ENCODE measurements at regions not wholly inside any gene's neighbourhood (a gene's known extent, or its start where the extent isn't known, plus 50 kb on each side); places are given as distances from the start of the nearest gene placed in this dataset.
"Not testable (repeated sequence)": the region's sequence is repeated elsewhere in the genome, so short reads cannot be mapped to it uniquely, and the experiment has no call there.

DNA sequence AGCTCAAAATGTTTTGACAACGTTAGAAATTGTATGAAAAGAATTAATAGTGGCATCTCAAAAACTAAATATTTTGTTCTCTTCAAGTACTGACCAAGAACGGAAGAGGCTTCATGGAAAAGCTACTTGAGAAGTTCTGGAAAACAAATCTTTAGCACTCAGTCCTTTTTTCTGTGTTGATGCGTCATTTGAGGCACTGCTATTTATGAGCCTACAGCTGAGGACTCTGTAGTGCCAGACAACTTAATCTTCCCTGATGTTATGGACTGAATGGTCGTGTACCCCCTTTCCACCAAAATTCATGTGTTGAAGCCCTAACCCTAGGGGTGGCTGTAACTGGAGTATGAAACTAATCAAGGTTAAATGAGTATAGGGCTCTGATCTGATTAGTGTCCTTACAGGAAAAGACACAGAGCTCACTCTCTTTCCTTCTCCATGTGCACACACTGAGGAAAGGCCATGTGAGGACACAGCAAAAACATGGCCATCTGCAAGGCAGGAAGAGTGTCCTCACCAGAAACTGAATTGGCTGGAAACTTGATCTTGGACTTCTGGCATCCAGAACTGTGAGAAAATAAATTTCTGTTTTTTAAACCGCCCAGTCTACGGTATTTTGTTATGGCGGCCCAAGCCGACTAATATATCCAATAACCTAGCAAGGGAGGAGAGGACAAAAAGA lies 337.0 kb upstream of the CLEC14A start:
- no peak for DNase-seq (ENCODE audit: low read depth in 2 of 2)

DNA sequence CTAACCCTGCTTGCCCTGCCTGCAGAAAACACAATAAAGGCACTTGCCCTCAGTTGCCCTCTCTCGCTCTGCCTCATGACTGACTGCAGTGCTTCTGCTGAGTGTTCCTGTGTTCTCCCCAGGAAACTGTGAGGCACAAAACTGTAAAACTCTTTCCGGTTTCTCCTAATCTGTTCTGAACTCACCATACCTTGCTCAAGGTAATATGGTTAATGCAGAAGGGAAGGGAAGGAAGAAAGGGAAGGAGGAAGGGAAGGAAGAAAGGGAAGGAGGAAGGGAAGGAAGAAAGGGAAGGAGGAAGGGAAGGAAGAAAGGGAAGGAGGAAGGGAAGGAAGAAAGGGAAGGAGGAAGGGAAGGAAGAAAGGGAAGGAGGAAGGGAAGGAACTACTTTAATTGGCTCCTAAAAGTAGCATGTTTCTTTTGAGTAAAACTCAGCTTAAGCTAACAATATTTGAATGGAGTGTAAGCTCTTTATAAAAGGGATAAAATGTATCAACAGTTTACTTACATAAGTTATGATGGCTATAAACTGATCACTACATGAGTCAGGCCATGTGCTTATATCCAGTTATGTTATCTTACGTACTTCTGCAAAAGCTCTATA lies 334.0 kb upstream of the CLEC14A start:
- no peak for DNase-seq (ENCODE audit: low read depth in 2 of 2)

DNA sequence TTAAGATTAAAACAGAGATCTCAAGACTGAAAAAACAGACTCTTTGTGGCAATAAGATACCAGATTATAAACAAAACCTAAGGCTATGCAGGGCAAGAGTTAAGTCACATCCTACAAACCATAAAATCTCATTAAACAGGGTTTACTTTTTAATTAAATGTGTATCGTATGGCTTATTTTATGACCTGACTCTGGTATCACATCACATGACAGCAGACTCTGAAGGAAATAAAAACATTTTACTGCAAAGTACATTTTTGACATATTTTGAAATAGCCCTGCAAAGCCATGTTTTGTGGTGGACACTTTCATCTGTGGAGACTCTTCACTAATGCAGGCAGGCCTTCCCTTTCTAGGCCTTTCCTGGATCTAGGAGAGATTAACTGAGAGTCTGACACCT lies 327.6 kb upstream of the CLEC14A start:
- no peak for DNase-seq (ENCODE audit: low read depth in 2 of 2)

DNA sequence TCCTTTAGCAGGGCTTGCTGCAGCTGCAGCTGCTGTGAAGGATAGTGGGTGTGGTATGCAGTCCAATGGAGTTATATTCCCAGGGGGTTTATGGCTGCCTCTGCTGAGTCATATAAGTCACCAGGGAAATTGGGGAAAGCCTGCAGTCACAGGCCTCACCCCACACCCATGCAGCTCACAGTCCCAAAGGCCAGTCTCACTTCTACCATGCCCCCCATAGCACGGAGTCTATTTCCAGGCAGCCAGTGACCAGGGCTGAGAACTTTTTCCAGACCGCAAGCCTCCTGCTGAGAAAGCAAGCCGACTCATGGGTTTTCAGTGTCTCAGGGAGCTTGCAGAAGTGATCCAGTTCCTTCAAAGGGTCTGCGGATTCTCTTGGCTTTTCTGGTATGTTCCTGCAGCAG lies 322.4 kb upstream of the CLEC14A start:
- DNase-seq (ENCODE audit: low read depth in 2 of 2): no peak

DNA sequence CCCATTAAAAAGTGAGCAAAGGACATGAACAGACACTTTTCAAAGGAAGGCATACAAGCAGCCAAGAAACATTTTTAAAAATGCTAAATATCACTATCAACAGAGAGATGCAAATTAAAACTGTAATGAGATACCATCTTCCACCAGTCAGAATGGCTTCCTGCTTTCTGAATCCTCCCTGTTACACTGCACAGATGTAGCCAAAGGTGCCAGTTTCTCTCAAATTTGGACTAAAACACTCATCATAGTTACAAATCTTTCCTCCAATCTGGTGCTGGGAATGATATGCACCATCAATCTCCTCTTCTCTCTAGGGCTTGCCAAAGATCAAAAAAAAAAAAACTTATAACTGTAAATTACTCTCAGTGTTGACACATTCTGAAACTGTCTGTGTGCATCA lies 311.8 kb upstream of the CLEC14A start:
- no peak for DNase-seq (ENCODE audit: low read depth in 2 of 2)

DNA sequence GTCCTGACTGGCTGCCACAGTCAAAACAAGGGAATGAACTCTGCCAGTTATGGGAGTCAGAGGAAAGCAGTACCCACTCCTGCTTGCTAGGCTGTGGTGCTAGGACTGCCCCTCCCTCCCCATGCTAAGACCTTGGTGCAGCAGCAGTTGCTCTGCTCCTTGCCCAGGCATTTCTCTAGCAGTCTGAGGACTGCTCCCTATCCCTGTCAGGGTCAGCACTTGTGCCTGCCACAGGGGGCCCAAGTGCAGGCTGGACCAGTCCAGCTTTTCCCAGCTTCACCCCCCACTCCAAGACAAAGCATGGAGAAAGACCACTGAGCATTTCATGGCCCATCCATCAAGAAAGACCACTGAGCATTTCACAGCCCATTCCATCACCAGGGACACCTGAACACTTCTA lies 305.8 kb upstream of the CLEC14A start:
- no peak for DNase-seq (ENCODE audit: low read depth in 2 of 2)

DNA sequence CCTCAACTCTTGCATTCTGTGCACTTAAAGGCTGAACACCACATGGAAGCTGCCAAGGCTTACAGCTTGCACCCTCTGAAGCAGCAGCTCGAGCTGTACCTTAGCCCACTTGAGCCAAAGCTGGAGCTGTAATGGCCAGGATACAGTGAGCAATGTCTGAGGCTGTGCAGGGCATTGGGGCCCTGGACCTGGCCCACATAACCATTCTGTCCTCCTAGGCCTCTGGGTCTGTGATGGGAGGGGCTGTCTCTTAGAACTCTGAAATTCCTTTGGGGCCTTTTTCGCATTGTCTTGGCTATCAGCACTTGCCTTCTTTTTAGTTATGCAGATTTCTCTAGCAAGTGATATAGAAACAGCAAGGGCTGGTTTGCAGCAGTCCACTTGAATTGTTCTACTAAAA lies 303.8 kb upstream of the CLEC14A start:
- no peak for DNase-seq (ENCODE audit: low read depth in 2 of 2)

DNA sequence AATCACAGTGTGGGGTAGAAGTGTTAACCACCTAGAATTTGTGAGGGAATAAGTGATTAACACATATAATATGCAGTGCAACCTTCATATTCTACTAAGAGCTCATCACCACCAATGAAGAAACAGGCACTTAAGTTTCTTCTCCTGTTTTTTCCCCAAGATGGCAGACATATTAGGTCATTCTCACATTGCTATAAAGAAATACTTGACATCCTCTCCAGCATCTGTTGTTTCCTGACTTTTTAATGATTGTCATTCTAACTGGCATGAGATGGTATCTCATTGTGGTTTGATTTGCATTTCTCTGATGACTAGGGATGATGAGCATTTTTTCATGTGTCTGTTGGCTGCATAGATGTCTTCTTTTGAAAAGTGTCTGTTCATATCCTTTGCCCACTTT lies 301.5 kb upstream of the CLEC14A start:
- DNase-seq (ENCODE audit: low read depth in 2 of 2): not testable (repeated sequence)

DNA sequence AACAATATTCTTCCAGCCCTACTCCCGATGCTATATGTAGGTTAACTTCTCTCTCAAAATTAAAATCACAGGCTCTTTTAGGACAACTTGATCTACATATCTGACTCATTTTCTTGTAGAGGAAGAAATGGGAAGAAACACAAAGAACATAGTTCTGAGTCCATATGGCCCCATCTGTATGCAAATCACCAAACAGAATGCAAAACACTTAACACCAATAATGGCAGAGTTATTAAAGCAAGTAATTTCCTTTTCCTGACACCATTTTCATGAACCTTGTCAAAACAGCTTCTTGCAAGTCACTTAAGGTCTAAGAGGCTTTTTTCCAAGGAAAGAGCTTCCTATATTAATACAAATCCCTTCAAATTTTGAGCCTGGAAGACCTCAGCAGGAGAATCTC lies 300.4 kb upstream of the CLEC14A start:
- DNase-seq (ENCODE audit: low read depth in 2 of 2): no peak

DNA sequence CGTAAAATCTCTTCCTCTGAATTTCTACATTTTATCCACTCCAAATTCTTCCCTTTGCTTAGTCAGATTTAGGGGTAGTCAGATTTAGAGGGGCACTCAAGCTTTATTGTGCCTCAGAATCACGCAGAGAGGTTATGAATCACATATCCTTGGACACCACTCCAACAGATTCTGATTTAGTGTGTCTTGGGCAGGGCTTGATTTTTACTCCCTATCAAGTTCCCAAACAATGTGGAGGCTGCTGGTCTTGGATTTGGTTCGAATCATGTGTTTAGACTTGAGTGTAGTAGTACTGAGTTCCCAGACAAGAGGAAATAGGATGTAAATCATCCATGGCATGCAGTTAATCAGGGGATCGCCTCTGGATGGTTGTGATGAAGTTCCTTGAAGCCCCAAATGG lies 298.1 kb upstream of the CLEC14A start:
- no peak for DNase-seq (ENCODE audit: low read depth in 2 of 2)

DNA sequence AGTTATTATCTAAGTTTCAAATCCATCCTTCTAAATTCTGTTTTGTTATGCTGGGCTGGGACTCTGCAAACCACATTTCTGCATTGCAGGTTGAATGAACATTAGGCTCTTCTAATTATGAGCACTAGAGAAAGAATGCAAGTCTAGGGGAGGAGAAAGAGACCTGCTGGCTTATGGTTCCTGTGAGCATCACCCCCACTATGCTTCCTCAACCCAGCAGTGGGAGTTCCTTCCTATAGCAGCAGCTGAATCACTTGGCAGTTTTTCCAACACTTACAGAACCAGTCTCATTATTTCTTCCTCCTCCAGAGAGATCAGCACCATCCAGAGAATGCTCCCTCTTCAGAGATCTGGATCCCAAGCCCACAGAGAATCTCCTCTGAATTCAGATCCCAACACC lies 297.7 kb upstream of the CLEC14A start:
- DNase-seq (ENCODE audit: low read depth in 2 of 2): peak in 1 of 2 donors; percentile 53

DNA sequence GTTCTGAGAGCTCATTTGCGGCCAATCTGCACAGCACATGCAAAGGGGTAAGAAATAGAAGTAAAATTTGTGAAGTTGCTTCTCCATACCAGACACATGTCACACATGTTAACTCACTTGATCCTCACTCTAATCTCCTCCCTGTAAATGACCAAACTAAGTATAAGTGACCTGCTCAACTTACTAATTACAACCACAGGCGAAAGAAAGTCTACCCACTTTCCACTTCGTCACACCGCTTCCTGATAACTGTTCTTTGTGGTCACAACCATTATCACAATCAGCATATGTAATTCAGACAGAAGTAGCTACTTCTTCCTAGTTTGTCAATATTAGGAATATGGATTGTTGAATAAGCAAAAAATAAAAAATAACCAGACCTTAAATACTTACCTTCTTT lies 293.7 kb upstream of the CLEC14A start:
- DNase-seq (ENCODE audit: low read depth in 2 of 2): no peak

DNA sequence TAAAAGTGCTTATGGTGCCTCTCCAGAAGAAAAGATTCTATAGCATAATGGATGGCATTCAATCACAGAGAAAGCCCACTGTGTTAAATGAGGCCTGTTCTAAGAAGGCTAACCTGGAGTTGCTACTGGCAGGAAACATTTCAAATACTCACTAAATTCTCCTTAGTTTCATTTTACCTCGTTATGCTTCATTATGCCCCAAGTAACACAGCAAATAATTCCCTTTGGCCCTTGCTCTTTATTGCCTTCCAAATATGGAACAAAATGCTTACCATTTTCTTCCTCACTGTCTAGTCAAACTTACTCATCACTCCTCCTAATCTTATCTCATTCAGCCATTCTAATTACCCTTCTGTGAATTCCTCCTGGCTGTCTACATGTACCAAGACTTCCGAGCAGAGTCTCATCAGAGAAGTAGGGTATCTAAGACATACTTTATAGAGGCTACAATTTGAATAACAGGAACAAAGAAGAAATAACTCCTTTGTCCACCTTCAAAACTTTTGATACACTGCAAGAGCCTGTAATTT lies 292.1 kb upstream of the CLEC14A start:
- no peak for DNase-seq (ENCODE audit: low read depth in 2 of 2)

DNA sequence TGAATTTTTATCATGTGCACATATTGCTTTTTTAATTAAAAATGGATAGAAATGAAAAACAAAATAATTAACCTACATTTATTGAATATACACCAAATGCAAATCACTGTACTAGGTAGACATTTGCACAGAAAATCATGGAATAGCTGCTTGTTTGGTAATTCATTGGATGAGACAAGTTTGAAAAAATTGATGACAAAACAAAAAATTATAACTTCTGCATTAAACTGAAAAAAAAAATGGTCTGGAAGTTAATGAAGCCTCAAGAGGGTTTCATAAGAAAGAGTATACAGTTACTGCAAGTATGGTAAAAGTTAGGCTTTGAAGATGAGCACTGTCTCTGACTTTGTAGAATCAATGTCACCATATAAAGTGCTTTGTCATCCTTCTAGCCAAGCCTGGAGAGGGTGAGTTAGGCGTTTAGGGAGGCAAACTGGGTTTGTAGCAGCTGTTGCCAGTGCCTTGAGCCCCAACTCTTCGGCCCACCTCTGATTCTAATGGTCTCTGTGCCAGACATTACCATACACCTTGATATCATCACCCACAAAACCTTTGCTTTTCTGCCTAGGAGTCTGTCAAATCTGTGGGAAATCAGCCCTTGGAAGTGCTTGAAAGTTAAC lies 291.1 kb upstream of the CLEC14A start:
- no peak for DNase-seq (ENCODE audit: low read depth in 2 of 2)

DNA sequence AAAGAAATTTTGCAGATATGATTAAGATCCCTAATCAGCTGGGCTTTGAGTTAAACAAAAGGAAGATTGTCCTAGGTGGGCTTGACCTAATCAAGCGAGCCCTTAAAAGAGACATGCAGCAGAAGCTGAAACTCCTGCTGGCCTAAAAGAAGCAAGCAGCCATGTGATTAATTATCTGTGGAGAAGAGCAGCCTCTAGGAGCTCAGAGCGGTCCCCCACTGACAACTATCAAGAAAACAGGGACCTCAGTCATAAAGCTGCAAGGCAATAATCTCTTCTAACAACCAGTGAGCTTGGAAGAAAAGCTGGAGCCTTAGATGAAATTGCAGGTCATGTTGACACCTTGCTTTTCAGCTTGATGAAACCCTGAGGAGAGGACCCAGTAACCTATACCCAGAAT lies 288.9 kb upstream of the CLEC14A start:
- DNase-seq (ENCODE audit: low read depth in 2 of 2): no peak

DNA sequence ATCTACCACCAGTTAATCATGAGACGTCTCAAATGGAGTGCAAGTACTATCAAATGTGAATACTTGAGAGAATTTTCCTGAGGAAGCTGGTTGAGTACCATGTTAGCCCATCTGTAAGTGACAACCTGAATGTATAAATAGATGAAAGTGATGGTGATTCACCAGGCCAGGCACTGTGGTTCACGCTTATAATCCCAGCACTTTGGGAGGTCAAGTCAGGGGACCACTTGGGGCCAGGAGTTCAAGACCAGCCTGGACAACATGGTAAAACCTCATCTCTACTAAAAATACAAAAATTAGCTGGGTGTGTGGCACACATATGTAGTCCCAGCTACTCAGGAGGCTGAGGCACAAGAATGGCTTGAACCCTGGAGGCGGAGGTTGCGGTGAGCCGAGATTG lies 288.0 kb upstream of the CLEC14A start:
- not testable (repeated sequence) for DNase-seq (ENCODE audit: low read depth in 2 of 2)

DNA sequence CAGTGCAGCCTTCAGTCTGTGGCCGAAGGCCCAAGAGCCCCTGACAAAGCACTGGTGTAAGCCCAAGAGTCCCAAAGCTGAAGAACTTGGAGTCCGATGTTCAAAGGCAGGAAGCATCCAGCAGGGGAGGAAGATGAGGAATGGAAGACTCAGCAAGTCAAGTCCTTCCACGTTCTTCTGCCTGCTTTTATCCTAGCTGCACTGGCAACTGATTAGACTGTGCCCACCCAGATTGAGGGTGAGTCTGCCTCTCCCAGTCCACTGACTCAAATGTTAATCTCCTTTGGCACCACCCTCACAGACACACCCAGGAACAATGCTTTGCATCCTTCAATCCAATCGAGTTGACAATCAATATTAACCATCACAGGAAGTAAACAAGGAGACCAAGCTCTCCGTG lies 282.2 kb upstream of the CLEC14A start:
- DNase-seq (ENCODE audit: low read depth in 2 of 2): not testable (repeated sequence)

DNA sequence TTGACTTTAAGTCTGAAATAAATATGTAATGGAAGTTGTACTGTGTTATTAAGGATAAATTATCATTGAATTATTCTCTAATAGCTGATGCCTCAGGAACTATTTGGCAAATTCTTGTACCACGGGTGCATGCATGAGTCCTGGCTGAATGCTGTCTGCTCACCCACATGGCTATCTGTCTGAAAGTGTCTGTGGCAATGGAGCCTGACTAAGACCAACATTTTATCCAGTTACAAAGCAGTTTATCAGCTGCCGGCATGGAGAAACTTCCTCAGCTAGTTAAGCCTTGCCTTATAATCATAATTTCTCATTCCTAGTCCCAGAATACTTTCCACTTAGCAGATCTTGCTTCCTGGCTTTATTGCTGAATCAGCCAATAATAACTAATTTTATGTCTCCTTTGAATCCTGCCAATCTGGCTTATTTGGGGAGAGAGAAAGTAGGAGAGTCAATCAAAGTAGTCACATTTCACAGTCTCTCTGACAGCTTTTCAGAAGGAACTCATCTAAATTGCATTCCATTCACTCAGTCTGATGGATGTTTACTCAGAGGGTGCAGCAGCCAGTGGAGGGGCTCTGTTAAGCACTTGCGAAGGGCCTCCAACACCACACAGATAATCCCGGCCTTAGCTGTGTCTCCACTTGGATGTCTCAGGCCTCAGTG lies 280.6 kb upstream of the CLEC14A start:
- DNase-seq (ENCODE audit: low read depth in 2 of 2): no peak

DNA sequence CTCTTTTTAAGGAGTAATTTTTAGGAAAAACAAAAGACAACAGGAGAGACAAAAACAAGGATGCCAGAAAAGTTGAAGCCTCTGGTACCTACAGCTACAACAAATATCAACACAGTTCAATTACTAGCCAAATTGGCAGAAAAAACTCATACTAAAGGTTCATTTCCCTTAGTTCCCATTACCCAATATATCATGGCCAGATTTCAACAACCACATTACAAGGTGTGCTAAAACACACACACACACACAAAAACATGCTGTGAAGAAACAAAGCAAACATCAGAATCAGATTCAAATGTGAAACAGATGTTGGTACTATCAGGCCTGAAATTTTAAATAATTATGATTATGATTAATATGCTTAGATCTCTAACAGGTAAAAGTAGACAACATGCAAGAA lies 272.7 kb upstream of the CLEC14A start:
- no peak for DNase-seq (ENCODE audit: low read depth in 2 of 2)

DNA sequence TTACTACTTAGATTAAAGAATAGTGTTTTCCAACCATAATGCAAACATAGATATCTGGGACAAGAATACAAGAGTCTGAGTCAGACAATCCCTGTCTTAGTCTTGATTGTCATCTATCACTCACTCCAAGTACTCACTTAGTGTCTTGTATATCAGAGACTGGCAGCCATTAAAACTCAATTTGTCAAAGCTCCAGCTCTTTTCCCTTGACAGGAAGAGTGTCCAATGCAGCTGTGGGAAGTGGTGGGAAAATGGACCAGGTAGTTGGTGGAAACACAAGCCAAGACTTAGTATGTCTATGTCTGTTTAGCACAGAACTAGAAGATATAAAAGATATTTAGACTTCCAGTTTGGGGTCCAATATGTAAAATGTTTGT lies 271.6 kb upstream of the CLEC14A start:
- no peak for DNase-seq (ENCODE audit: low read depth in 2 of 2)

DNA sequence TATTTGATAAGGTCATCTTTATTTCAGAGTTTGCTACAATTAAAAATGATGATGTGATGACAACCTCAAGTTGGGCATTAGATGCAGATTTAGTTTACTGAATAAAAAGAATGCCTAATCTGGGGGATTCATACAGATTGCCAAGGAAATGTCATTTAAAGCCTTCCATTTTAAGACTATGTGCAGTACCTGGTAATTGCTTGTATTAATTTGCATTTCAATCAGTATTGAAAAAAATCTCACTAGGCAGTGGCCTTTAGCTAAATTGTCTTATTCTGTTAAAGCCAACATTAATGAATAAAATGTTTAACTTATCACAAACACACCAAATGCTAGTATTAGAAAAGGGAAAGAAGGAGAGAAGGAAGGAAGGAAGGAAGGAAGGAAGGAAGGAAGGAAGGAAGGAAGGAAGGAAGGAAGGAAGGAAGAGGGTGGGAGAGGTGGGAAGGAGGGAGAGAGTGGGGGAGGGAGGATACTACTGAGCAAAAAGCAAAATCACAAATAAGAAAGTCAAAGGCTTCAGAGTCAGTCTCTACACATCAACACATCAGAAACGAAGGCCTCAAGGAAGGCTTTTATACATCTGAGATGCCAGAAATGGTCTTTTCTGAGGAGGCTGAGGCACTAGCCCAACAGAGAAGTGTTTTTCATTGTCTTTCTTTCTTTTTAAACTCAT lies 271.1 kb upstream of the CLEC14A start:
- no peak for DNase-seq (ENCODE audit: low read depth in 2 of 2)

Measured in dermis microvascular lymphatic vessel endothelial cell (primary cell).